ENCODE measurements at regions not wholly inside any gene's neighbourhood (a gene's known extent, or its start where the extent isn't known, plus 50 kb on each side); places are given as distances from the start of the nearest gene placed in this dataset.

DNA sequence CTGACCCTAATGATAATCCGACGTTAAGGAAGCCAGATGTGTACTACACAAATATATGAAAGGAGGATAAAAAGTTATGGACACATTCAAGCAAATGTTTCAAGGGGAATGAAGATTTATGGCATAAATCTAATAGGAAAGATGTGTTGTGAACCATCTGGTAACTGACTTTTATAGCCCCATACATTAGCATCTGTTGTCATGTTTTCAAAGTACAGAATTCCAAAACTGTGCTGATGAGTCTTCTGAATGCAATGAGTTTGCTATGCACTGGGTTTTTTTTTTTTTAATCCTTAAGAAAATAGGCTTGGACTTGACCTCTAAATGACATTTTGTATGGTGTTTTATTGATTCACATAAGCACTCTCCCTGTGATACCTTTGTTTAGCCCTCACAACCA is 158.5 kb upstream of the ESRRG start:
- DNase-seq (ENCODE audit: low read depth): no peak
- no peak overlapping the region for H3K4me3 ChIP-seq (replicated peaks; ENCODE audit: low read depth, low read length)
- TF ChIP-seq CTCF (IDR thresholded peaks at IDR 0.05; ENCODE audit: low read length, missing control alignments): no peak

DNA sequence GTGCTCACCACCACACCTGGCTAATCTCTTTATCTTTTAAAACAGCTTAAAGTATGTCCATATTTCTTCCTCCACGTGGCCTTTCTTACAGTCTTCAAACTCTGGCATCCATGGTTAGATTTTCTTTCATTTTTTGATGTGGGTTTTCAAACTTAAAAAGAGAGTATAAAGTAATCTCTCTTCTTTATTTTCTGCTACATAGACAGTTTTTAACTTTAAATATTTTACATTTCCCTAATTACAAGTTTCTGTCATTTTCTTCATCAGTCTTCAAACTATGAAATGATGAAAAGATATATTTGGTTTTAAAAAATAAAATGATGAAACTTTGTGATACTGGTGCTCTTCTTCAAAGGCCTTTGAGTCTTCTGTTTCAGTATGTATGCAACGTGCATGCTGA is 143.5 kb upstream of the ESRRG start:
- no peak for TF ChIP-seq CTCF (IDR thresholded peaks at IDR 0.05; ENCODE audit: low read length, missing control alignments)
- no peak for DNase-seq (ENCODE audit: low read depth)
- H3K4me3 ChIP-seq (replicated peaks; ENCODE audit: low read depth, low read length): no peak overlapping the region

DNA sequence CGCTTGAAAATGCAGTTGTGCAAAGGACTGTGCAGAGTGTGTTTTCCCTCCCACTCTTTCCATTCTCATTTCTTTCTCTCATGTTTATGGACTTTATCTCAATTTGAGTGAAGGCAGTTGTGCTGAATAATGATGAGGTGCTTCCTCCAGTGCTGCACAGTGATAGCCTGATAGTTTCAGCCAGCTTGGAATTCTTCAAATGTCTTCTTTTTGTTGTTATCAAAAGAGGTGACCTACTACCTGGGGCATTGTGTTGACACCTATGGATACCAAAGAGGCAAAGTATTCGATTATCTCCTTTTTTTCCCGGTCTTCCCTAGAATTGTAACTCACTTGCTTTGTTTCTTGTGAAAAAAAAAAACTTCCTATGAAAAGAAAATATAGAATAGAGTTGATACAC is 132.6 kb upstream of the ESRRG start:
- H3K4me3 ChIP-seq (replicated peaks; ENCODE audit: low read depth, low read length): no peak overlapping the region

GRCh38 chr1:216854836-216855484 is 131.7 kb upstream of the ESRRG start:
- no peak for DNase-seq (ENCODE audit: low read depth)
- TF ChIP-seq CTCF (IDR thresholded peaks at IDR 0.05; ENCODE audit: low read length, missing control alignments): no peak

More for the DNA sequence above, 132.6 kb upstream of the ESRRG start:
- TF ChIP-seq CTCF (IDR thresholded peaks at IDR 0.05; ENCODE audit: low read length, missing control alignments): no peak
- no peak for DNase-seq (ENCODE audit: low read depth)

DNA sequence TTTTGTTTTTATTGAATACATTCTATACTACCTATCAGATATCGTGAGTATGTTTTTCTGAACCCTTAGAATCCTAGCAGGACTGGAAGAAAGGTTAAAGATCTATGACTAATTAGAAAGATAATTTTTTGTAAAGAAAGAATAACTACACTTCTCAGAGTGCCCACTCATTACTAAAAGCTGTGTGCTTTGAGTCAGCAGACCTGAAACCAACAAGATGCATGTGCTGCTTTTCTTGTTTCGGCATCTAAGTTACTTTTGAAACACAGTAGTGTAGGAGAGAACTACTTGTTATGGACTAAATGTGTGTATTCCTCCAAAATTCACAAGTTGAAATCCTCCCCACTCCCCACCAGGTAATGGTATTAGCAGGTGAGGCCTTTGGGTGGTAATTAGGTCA is 127.8 kb upstream of the ESRRG start:
- H3K4me3 ChIP-seq (replicated peaks; ENCODE audit: low read depth, low read length): no peak overlapping the region
- no peak for DNase-seq (ENCODE audit: low read depth)
- no peak for TF ChIP-seq CTCF (IDR thresholded peaks at IDR 0.05; ENCODE audit: low read length, missing control alignments)

More at GRCh38 chr1:216854836-216855484, 131.7 kb upstream of the ESRRG start:
- no peak overlapping the region for H3K4me3 ChIP-seq (replicated peaks; ENCODE audit: low read depth, low read length)

- no peak overlapping the region for H3K4me3 ChIP-seq (replicated peaks; ENCODE audit: low read depth, low read length)
- DNase-seq (ENCODE audit: low read depth): no peak
- no peak for TF ChIP-seq CTCF (IDR thresholded peaks at IDR 0.05; ENCODE audit: low read length, missing control alignments)
Measured at GRCh38 chr1:216849146-216849545, 125.9 kb upstream of the ESRRG start.

DNA sequence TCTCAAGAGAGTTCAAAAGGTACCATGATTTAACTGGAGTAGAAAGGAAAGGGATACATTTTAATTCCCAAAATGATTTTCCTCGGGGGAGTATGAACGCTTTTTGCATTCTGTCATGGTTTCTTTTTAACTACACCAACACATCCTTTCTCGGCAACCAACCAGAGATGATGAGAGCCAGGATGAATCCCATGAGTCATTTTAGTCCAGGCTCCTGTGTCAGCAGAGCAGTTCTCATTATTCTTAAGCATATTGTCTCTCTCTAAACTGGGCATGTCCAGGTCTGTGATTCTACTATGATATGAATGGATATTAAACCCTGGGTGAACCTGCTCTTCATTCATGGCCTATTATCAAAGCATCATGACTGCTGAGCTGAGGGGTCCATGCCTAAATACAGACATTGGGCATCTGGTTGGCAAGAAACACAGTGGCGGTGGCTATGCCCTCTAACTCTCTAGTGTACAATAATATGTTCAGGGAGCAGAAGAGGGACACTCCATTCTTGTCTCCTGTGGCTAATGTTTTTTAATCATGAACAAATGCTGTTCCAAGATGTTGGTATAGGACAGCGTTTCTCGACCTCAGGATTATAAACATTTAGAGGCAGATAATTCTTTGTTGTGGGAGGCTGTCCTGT is 124.3 kb upstream of the ESRRG start:
- TF ChIP-seq CTCF (IDR thresholded peaks at IDR 0.05; ENCODE audit: low read length, missing control alignments): no peak
- H3K4me3 ChIP-seq (replicated peaks; ENCODE audit: low read depth, low read length): no peak overlapping the region
- peak; percentile 11 for DNase-seq (ENCODE audit: low read depth)

Measured in fibroblast of pulmonary artery (primary cell).